ENCODE measurements at regions not wholly inside any gene's neighbourhood (a gene's known extent, or its start where the extent isn't known, plus 50 kb on each side); places are given as distances from the start of the nearest gene placed in this dataset.
"Not testable (repeated sequence)": the region's sequence is repeated elsewhere in the genome, so short reads cannot be mapped to it uniquely, and the experiment has no call there.

DNA sequence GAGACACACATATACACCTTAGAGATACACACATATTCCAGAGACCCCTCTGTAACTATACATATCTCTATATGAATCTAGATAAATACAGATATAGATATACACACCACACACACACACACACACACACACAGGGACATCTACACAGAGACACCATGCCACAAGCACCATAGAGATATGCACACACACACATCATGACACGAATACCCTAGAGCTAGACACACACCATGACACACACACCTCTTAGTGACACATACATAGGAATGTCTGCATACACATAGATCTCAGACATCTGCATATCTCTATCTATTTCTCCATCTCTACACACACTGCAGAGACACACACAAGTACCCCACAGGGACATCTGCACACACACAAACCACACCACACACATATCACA is 270.0 kb downstream of the CYRIA start:
- no peak overlapping the region for H3K4me3 ChIP-seq (ENCODE audit: low read depth, low read length)

GRCh38 chr2:16394986-16395550 is 270.6 kb downstream of the CYRIA start:
- no peak overlapping the region for H3K4me3 ChIP-seq (ENCODE audit: low read depth, low read length)

- no peak overlapping the region for H3K4me3 ChIP-seq (ENCODE audit: low read depth, low read length)
These were observed 271.3 kb downstream of the CYRIA start for GRCh38 chr2:16394072-16394985.

DNA sequence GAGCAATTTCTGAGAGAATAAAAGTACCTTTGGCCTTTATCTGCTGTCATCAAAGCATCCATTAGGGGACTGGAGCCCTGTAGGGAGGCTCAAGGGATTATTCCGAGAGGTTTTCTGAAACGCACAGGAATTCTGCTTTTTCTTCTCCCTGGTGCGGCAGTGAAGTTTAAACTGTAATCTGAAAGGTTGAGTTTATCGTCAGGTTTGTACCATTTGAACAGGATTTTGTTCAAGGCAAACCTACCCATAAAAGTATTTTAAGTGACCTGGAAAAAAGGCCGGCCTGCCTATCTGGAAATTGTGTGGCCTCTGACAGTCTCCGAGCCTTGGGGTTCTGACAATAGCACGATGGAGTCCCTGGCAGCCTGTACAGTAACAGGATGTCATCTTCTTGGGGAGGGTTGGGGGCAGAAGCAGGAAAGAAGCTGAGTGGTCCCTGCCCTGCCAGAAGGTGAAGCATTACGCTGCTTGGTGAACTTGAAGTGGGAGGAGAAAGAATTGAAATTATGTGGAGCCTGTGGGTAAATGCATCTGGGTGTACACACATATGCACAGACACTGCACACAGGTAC is 272.0 kb downstream of the CYRIA start:
- no peak overlapping the region for H3K4me3 ChIP-seq (ENCODE audit: low read depth, low read length)

DNA sequence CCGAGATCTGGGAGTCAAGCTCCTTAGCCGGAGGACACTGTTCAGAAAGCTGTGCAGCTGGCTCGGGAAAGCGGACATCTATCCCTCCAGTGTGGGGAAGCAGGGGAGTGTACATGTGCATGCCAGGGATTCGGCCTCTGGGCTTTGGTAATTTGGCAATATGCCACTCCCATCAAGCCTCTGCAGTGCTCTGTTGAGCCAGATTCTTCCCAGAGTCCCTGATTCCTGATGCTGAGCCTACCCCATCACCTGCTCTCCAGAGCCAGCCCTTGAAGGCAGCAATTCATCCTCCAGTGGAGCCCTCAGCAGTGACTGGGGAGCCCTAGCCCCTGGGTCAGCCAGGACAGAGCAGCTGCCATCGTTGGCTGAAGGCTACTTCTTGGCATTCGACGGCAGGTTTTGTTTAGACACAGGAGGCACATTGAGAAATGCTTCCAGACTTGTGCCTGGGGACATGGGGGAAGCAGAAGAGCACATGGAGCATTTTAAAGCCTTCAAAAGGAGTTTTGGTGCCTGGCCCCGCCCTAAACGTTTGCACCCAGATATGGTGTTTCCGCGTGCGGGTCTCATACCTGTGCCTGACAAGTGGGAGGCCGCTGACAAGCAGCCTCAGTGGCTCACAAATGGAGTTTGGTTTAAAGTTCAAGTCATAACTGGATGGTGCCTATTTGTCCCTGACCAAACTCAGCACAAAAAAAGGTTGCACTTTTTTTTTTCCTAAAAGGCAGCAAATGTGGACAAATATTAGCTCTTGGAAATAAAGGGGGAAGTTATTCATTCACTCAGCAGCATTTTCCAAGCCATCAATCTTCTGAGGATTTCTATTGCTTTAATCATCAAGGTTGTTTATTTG is 272.8 kb downstream of the CYRIA start:
- H3K4me3 ChIP-seq (ENCODE audit: low read depth, low read length): no peak overlapping the region

GRCh38 chr2:16391986-16392385 is 273.6 kb downstream of the CYRIA start:
- H3K4me3 ChIP-seq (ENCODE audit: low read depth, low read length): no peak overlapping the region

GRCh38 chr2:16390561-16390960 is 275.1 kb downstream of the CYRIA start:
- H3K4me3 ChIP-seq (ENCODE audit: low read depth, low read length): no peak overlapping the region

- H3K4me3 ChIP-seq (ENCODE audit: low read depth, low read length): no peak overlapping the region
These were observed 276.0 kb downstream of the CYRIA start for GRCh38 chr2:16389611-16390010.

DNA sequence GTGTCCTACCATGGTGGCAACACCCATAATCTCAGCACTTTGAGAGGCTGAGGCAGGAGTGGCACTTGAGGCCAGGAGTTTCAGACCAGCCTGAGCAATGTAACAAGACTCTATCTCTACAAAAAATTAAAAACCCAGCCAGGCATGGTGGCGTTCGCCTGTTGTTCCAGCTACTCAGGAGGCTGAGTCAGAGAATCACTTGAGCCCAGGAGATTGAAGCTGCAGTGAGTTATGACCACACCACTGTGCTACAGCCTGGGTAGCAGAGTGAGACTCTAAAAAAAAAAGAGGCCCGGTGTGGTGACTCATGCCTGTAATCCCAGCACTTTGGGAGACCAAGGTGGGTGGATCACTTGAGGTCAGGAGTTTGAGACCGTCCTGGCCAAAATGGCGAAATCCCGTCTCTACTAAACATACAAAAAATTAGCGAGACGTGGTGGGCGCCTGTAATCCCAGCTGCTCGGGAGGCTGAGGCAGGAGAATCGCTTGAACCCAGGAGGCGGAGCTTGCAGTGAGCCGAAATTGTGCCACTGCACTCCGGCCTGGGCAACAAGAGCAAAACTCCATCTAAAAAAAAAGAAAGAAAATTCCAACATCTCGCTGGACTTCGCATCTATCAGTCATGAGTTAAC is 277.3 kb downstream of the CYRIA start:
- H3K4me3 ChIP-seq (ENCODE audit: low read depth, low read length): not testable (repeated sequence)

DNA sequence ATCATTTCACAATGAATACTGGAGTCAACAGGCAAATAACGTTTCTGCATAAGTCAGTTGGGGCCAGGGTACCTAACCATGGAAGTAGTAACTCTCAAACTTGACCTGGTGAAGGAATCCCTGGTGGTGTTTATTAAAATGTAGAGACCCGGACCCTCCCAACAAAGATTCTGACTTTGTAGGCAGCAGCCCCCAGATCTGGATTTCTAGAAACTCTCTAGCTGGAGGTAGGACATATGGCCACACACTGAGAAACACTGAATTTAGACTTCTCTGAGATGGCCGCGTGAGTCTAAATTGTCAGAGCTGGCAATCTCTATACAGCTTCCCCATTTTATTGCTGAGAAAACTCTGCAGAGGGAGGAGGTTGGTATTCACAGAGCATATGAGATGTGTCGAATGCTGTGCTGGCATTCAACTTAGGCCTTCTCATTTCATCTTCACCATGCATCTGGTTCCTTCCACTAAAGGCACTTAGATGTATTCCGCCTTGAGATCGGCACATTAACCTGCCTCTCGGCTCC is 278.1 kb downstream of the CYRIA start:
- no peak overlapping the region for H3K4me3 ChIP-seq (ENCODE audit: low read depth, low read length)

DNA sequence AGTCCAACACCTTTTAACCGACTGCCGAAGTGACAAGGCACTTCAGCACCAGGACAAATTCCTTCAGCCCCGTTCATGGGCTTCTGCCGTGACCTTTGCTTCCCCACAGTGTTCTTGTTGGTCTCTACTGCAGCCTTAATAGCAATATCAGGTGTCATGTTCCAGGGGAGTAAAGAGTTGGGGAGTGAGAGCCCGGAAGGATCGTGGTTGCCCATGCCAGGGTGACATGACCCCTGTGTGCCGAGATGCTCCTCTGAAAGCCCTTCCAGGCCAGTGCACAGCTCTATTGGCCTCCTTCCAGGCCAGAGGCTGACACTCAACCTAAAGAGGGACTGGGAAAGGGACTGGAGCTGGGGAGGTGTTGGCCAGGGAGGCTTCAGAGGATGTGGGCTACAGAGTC is 279.2 kb downstream of the CYRIA start:
- H3K4me3 ChIP-seq (ENCODE audit: low read depth, low read length): no peak overlapping the region

GRCh38 chr2:16386031-16386430 is 279.6 kb downstream of the CYRIA start:
- no peak overlapping the region for H3K4me3 ChIP-seq (ENCODE audit: low read depth, low read length)

- H3K4me3 ChIP-seq (ENCODE audit: low read depth, low read length): no peak overlapping the region
These were observed 280.3 kb downstream of the CYRIA start for GRCh38 chr2:16385341-16385740.

DNA sequence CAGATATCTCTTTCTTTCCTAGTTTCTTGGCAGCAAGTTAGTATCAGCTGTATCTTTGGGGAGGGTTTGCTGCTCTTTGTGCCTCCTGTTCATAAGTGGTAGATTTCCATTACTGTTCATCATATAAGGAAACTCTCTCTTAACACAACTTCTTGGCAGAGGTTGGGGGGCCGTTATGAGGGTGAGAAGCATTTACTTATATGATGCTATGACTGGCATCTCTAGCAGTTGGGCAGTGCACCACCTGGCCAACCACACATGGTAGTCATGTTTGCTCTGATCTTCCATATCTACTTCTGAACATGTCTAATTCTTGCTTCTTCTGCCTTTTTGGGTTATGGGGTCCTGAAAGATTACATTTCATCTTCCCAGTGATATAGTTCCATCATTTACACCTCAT is 282.2 kb downstream of the CYRIA start:
- H3K4me3 ChIP-seq (ENCODE audit: low read depth, low read length): no peak overlapping the region

GRCh38 chr2:16382451-16382850 is 283.2 kb downstream of the CYRIA start:
- H3K4me3 ChIP-seq (ENCODE audit: low read depth, low read length): no peak overlapping the region

DNA sequence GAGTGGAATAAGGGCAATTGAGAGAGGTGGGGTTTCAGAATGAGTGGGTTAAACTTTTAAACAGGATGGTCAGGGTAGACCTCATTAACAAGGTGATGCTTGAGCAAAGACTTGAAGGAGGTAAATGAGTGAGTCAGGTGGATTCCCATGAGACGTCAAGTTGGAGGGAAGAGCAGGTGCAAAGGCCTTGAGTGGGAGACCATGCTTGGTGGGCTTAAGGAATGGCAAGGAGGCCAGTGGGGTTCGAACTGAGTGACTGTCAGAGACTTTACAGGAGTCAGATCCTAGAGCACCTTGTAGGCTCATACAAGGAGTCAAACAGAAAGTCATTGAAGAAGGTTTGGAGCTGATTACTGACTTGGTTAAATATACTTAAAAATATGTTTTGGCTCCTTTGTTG is 284.1 kb downstream of the CYRIA start:
- no peak overlapping the region for H3K4me3 ChIP-seq (ENCODE audit: low read depth, low read length)

DNA sequence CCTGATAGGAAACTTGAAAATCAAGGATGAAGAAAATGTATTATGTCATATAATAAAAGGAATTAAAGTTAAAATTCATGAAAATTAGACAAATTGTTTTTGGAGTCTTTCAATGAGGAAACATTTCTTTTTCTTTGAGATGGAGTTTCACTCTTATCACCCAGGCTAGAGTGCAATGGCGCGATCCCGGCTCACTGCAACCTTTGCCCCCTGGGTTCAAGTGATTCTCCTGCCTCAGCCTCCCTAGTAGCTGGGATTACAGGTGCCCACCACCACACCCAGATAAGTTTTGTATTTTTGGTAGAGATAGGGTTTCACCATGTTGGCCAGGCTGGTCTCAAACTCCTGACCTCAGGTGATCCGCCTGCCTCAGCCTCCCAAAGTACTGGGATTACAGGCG is 285.7 kb downstream of the CYRIA start:
- not testable (repeated sequence) for H3K4me3 ChIP-seq (ENCODE audit: low read depth, low read length)

GRCh38 chr2:16379061-16379460 is 286.6 kb downstream of the CYRIA start:
- H3K4me3 ChIP-seq (ENCODE audit: low read depth, low read length): not testable (repeated sequence)

- H3K4me3 ChIP-seq (ENCODE audit: low read depth, low read length): no peak overlapping the region
These were observed 287.6 kb downstream of the CYRIA start for GRCh38 chr2:16378031-16378430.

GRCh38 chr2:16375981-16376380 is 289.7 kb downstream of the CYRIA start:
- H3K4me3 ChIP-seq (ENCODE audit: low read depth, low read length): no peak overlapping the region

DNA sequence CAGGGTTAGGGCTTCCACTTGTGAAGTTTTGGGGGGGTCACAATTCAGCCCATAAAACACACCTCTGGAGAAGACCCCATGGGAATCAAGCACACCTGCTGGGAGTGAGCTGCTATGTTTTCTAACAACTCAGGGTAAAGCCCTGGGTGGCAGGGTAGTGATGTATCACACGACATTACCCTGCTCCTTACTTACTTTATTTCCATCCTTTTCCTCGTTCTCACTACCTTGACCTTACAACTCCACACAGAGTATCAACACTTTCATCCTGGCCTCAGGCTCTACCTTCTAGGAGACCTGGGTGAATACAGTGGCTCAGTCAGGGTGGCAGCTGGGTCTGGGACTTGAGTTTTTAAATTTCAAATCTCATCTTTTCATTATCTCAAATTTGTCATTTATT is 290.3 kb downstream of the CYRIA start:
- H3K4me3 ChIP-seq (ENCODE audit: low read depth, low read length): no peak overlapping the region

All from iPS-11a (cell line).